ENCODE measurements at regions not wholly inside any gene's neighbourhood (a gene's known extent, or its start where the extent isn't known, plus 50 kb on each side); places are given as distances from the start of the nearest gene placed in this dataset.

- Histone ChIP-seq H3K4me2 (ENCODE audit: low read length) (no peak overlapping the region), H2AFZ (ENCODE audit: low read length) (no peak overlapping the region), H3K9me2 (ENCODE audit: insufficient read depth, low read length) (no peaks in the 10 kb centered on the region), H3K4me1 (ENCODE audit: insufficient read depth, low read length, poor library complexity, severe bottlenecking) (no peaks in the 10 kb centered on the region), H4K20me1 (ENCODE audit: insufficient read depth, low read length) (no peaks in the 10 kb centered on the region), H3K36me3 (ENCODE audit: insufficient read depth, low read length) (no peaks in the 10 kb centered on the region), H3K4me3 (ENCODE audit: low read depth, low read length, poor library complexity, severe bottlenecking) (no peak overlapping the region), H3K79me2 (ENCODE audit: insufficient read depth, low read depth, low read length) (no peaks in the 10 kb centered on the region), H3K27ac (ENCODE audit: low read depth, low read length, poor library complexity, severe bottlenecking) (no peak overlapping the region), H3K9me3 (ENCODE audit: low read length) (no peaks in the 10 kb centered on the region)
- intact Hi-C loops (cut with micrococcal nuclease; ENCODE audit: unreplicated experiment): no loop called here
- CTCF ChIA-PET (ENCODE audit: unreplicated experiment): no interaction called here
- BruUV-seq (replicated peaks): no TSS peak
- POLR2A ChIA-PET: interaction anchor here (0.7 kb wide), 2 partner anchors 59 to 327 kb away, joined by 3 to 5 read pairs; no protein-coding TSS in a partner anchor
- DNase-seq (ENCODE audit: low spot score): no peak
- TF ChIP-seq CTCF (conservative IDR thresholded peaks at IDR 0.05; ENCODE audit: low read length) (no peak), EZH2phosphoT487 (IDR thresholded peaks at IDR 0.05; ENCODE audit: borderline replicate concordance, low read depth, low read length) (no peak)
Observed at GRCh38 chr12:13339091-13339490, 142.6 kb downstream of the EMP1 start.

GRCh38 chr12:13337791-13338190, 141.3 kb downstream of the EMP1 start:
- ChIA-PET POLR2A (no interaction called here), CTCF (ENCODE audit: unreplicated experiment) (no interaction called here)
- no peaks in the 10 kb centered on the region for H3K9me2 ChIP-seq (ENCODE audit: insufficient read depth, low read length)
- H3K36me3 ChIP-seq (ENCODE audit: insufficient read depth, low read length): no peaks in the 10 kb centered on the region
- no peaks in the 10 kb centered on the region for H3K4me1 ChIP-seq (ENCODE audit: insufficient read depth, low read length, poor library complexity, severe bottlenecking)
- intact Hi-C loops (cut with micrococcal nuclease; ENCODE audit: unreplicated experiment): no loop called here
- no peak overlapping the region for H3K27ac ChIP-seq (ENCODE audit: low read depth, low read length, poor library complexity, severe bottlenecking)
- no peak overlapping the region for H3K4me3 ChIP-seq (ENCODE audit: low read depth, low read length, poor library complexity, severe bottlenecking)
- no peak overlapping the region for H3K4me2 ChIP-seq (ENCODE audit: low read length)
- no peaks in the 10 kb centered on the region for H3K9me3 ChIP-seq (ENCODE audit: low read length)
- no peaks in the 10 kb centered on the region for H3K79me2 ChIP-seq (ENCODE audit: insufficient read depth, low read depth, low read length)
- H2AFZ ChIP-seq (ENCODE audit: low read length): no peak overlapping the region
- no peaks in the 10 kb centered on the region for H4K20me1 ChIP-seq (ENCODE audit: insufficient read depth, low read length)
- no peak for TF ChIP-seq EZH2phosphoT487 (IDR thresholded peaks at IDR 0.05; ENCODE audit: borderline replicate concordance, low read depth, low read length)
- TF ChIP-seq CTCF (conservative IDR thresholded peaks at IDR 0.05; ENCODE audit: low read length): no peak
- DNase-seq (ENCODE audit: low spot score): no peak
- no TSS peak for BruUV-seq (replicated peaks)

- H3K4me1 ChIP-seq (ENCODE audit: insufficient read depth, low read length, poor library complexity, severe bottlenecking): no peaks in the 10 kb centered on the region
- BruUV-seq (replicated peaks): no TSS peak
- no peak for TF ChIP-seq EZH2phosphoT487 (IDR thresholded peaks at IDR 0.05; ENCODE audit: borderline replicate concordance, low read depth, low read length)
- no peak for TF ChIP-seq CTCF (conservative IDR thresholded peaks at IDR 0.05; ENCODE audit: low read length)
- no peaks in the 10 kb centered on the region for H4K20me1 ChIP-seq (ENCODE audit: insufficient read depth, low read length)
- H3K4me2 ChIP-seq (ENCODE audit: low read length): no peak overlapping the region
- no peaks in the 10 kb centered on the region for H3K9me2 ChIP-seq (ENCODE audit: insufficient read depth, low read length)
- intact Hi-C loops (cut with micrococcal nuclease; ENCODE audit: unreplicated experiment): no loop called here
- H3K27ac ChIP-seq (ENCODE audit: low read depth, low read length, poor library complexity, severe bottlenecking): no peak overlapping the region
- ChIA-PET CTCF (ENCODE audit: unreplicated experiment) (no interaction called here), POLR2A (no interaction called here)
- no peaks in the 10 kb centered on the region for H3K79me2 ChIP-seq (ENCODE audit: insufficient read depth, low read depth, low read length)
- no peak overlapping the region for H2AFZ ChIP-seq (ENCODE audit: low read length)
- no peaks in the 10 kb centered on the region for H3K9me3 ChIP-seq (ENCODE audit: low read length)
- no peaks in the 10 kb centered on the region for H3K36me3 ChIP-seq (ENCODE audit: insufficient read depth, low read length)
- no peak overlapping the region for H3K4me3 ChIP-seq (ENCODE audit: low read depth, low read length, poor library complexity, severe bottlenecking)
- no peak for DNase-seq (ENCODE audit: low spot score)
Observed at GRCh38 chr12:13336216-13336615, 139.7 kb downstream of the EMP1 start.
